Activated CD4-positive, CD25-positive, alpha-beta regulatory T cell treated with anti-CD3 and anti-CD28 coated beads, Interleukin-2, amount 50 U/mL, for 16 hours (primary cell): ENCODE measurements at regions not wholly inside any gene's neighbourhood (a gene's known extent, or its start where the extent isn't known, plus 50 kb on each side); places are given as distances from the start of the nearest gene placed in this dataset.
"Not testable (repeated sequence)": the region's sequence is repeated elsewhere in the genome, so short reads cannot be mapped to it uniquely, and the experiment has no call there.

Experiments used
- DNase-seq: peaks from one replicate; pipeline ENCODE4 v3.0.0-alpha.2; 2020; ENCODE audit warnings: low read depth, low spot score

DNA sequence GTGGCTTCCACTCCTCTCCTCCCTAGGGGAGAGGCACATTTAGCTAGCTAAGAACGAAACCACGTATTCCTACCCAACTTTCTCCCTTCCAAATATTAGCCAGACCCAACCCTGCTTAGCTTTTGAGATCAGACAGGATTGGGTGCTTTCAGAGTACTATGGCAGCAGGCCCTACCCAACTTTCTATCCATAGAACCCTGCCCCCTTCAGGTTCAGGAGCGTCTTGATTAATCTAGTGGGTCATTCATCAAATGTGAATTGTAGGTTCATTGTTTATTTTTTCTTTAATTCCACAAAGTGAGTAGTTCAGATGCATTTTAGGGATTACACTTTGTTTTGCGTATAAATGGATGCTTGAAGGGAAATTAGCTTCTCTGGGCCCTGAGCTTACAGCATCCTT lies 188.3 kb downstream of the MIB1 start:
- no peak for DNase-seq

GRCh38 chr18:21930177-21930576 lies 189.6 kb downstream of the MIB1 start:
- no peak for DNase-seq

GRCh38 chr18:21933931-21934765 lies 193.6 kb downstream of the MIB1 start:
- DNase-seq: no peak

DNA sequence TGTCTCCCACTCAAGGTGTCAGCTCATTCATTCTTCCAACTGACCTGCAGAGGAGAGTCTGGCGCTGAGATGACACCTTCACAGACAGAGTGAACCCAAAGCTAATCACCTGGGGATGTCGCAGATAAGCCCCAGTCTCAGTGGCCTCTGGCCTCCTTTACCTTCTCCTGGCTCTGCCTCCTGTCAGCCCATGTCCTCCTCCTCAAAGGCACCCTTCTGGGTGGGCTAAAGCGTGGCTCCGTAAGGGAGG lies 194.1 kb downstream of the MIB1 start:
- DNase-seq: no peak

GRCh38 chr18:21943456-21943855 lies 202.9 kb downstream of the MIB1 start:
- DNase-seq: no peak

DNA sequence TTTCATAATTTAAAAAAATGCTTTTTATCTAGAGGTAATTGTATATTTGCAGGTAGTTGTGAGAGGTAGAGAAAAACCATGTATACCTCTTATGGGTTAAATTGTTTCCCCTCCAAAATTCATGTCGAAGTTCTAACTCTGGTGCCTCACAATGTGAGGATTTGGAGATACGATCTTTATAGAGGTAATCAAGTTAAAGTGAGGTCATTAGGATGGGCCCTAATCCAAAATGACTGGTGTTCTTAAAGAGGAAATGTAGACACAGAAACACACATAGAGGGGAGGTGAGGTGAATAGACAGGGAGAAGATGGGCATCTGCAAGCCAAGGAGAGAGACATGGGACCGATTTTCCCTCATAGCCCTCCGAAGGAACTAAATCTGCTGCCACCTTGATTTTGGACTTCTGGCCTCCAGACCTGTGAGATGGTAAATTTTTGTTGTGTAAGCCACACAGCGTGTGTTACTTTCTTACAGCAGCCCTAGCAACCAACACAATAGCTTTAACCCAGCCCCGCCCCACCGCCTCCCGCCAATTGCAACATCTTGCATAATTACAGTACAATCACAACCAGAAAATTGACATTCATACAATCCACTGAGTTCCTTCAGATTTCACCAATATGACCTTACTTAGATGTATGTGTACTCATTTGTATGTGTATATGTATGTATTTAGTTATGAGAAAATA lies 208.9 kb downstream of the MIB1 start:
- no peak for DNase-seq

- DNase-seq: peak; percentile 72
These were observed 213.4 kb upstream of the GATA6 start for GRCh38 chr18:21955757-21956652.

DNA sequence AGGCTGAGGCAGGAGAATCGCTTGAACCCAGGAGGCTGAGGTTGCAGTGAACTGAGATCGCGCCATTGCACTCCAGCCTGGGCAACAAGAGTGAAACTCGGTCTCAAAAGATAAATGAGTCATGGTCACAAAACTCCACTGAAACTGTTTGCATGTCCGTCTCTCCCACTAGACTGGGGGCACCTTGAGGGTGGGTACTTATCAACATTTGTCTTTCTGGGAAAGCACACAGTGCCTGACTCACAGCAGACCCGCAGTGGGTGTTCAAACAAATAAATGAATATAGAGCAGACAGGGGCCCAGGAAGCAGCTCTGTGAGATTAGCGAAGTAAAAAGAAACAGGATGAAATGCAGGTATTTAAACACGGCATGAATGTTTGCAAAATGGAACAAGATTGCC lies 211.1 kb upstream of the GATA6 start:
- DNase-seq: no peak

DNA sequence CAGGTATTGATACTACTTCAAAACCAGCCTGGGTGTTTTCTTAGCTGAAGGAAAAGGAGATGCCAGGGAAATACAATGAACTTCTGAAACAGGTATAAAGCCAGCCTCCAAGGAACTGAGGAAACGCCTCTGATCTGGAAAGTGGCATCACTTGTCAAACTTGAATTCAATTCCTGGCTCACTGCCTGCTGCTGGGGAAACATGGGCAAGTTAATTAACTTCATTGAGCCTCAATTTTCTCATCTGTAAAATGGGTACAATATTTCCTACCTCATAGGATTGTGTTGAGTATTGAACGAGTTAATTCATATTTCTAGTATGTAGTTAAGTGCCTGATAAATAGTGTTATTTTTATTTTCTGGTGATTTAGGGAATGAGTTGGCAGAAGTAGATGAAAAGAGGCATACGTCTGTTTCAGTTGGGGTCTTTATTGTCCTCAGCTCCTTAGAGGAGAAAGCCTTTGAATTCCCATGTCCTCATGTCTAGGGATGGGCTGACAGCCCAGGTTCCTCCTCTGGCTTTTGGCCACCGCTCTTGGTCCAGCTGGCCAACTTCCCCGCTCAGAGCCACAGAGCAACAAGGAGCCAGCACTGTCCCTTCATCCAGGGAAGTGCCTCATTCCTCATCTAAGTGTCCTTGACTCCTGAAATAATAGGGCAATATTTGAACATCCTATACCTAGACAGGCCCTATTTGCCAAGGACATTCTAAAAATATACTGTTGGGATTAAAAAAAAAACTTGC lies 210.5 kb upstream of the GATA6 start:
- DNase-seq: no peak

GRCh38 chr18:21960189-21960588 lies 209.2 kb upstream of the GATA6 start:
- DNase-seq: no peak

DNA sequence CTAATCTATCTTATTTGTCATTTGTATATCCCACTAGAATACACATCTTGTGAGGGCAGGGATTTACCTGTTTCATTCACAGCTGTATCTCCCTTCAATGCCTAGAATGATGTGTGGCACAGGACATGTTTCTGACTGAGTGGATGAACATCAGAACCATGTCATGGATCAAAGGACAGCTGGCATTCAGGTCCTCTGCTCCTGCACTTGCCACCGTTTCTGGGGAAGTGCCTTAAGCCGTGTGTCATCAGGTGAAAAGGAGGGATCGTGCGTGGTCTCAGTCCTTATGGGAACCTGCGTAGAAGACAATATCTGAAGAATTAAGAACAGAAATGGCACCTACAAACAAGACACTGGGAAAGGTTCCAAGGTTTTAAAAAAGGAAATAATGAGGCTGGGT lies 206.1 kb upstream of the GATA6 start:
- DNase-seq: no peak

DNA sequence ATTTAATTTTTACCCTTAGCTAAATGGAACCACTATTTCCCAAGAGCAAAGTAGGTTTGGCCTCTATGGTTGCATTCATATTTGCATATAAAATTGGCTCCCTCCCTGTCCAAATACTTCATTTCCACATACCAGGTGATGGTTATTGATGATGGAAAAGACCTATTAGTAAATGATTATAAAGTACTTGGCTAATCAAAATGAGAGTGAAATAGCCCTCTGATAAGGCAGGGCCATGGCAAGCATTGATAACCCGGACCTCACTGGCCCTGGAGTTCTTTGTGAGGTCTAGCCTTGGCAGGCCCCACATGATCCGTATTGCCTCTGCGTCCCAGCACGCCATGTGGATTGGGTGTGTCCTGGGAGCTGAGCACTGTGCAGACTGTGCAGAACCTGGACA lies 201.1 kb upstream of the GATA6 start:
- DNase-seq: no peak

GRCh38 chr18:21972281-21972680 lies 197.1 kb upstream of the GATA6 start:
- DNase-seq: no peak

DNA sequence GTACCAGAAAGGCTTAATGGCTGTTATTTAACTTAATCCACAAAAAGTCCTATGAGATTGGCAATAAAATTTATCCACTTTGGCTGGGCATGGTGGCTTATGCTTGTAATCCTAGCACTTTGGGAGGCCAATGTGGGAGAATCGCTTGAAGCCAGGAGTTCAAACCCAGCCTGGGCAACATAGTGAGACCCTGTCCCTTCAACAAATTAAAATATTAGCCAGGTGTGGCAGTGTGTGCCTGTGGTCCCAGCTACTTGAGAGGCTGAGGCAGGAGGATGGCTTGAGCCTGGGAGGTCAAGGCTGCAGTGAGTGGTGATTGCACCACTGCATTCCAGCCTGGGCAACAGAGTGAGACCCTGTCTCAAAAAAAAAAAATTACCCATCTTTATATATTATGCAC lies 193.4 kb upstream of the GATA6 start:
- DNase-seq: not testable (repeated sequence)

DNA sequence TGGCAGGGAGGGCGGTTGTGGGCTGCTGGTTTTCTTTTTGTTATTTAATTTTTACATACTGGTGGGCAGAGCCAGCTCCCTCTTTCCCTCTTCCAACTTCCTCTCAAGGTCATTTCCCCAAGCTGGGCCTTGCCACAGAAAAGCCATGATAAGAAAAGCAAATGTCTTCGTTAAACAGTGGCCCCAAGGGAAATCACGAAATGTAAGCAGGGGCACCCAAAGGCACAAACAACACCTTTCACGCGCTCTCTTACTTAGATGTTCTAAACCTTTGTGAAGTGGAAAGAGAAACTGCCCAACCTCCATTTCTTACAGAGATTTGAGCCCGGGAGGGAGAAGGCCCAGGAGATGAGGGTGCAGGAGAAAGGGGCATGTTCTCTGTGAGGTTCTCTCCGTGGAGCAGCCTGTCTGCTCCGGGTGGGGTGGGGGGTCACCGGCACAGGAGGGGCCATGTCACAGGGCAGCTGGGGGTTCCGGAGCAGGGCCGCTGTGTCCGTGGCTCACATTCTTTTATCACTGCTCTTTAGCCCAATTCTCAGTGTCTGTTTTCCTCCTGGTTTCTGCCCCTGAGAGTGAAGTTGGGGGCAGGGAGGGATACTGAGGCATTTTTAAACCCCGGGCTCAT lies 190.7 kb upstream of the GATA6 start:
- DNase-seq: no peak

DNA sequence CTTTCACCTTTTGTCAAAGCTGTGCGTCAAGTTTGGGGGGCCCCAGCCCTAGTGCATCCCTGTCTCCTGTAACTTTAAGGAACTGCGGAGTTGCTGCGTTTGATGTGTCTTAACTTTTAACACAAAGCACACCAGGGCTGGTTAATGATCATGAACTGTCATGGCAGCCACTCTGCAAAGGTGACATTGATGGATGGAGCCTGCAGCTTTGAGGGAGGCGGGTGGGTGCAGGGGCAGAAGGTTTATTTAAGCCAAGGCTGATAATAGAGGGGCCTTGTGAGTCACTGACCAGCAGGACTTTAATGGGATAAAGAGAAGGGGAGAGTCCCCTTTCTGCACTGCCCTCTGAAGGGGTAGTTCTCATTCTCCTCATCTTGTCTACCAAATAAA lies 190.2 kb upstream of the GATA6 start:
- DNase-seq: no peak

GRCh38 chr18:21979759-21980158 lies 189.6 kb upstream of the GATA6 start:
- DNase-seq: no peak

GRCh38 chr18:21980744-21981143 lies 188.6 kb upstream of the GATA6 start:
- no peak for DNase-seq

- not testable (repeated sequence) for DNase-seq
These were observed 187.9 kb upstream of the GATA6 start for GRCh38 chr18:21981489-21981888.

DNA sequence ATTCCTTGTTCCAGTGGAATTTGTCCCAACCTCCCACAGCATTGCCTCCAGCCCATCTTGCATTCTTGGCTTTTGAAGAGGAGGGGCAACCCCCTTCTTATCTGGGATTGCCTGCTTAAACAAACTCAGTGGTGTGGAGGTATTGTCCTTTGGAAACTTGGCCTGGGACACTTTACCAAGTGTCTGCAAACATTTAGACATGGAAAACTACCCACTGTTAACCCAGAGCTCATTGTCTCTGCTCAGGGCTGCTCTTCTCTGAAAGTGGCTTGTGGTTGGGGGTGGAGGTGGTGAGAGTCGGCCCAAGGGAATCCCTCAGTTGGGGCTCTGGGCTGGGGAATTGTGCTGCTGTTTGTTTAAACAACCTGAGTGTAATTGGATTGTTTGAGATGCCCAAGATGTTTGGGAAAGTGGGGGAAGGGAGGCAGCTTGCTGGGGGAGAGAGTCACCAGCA lies 178.3 kb upstream of the GATA6 start:
- DNase-seq: no peak

- no peak for DNase-seq
These were observed 177.5 kb upstream of the GATA6 start for GRCh38 chr18:21991886-21992285.
